Activated CD8-positive, alpha-beta memory T cell treated with anti-CD3 and anti-CD28 coated beads, Interleukin-2, amount 10 ng/mL, durations not matched to agents 7 days and 5 days (primary cell): ENCODE measurements at regions not wholly inside any gene's neighbourhood (a gene's known extent, or its start where the extent isn't known, plus 50 kb on each side); places are given as distances from the start of the nearest gene placed in this dataset.

Experiments used
- ATAC-seq: fragments of 150-1000 bp; cut with Tn5 transposase; one replicate; pipeline ENCODE4 v1.10.0; 2021; ENCODE audit warnings: moderate library complexity
- CTCF ChIA-PET: fragments of 350-600 bp; sonication (Branson Sonifier 250); formaldehyde crosslinking; loops from one replicate; lab custom pipeline; 2021; ENCODE audit warnings: antibody characterized with exemption; lab: Charles Lee
- DNase-seq: peaks from one replicate; pipeline ENCODE4 v3.0.0-alpha.2; 2020
- H3K27ac Mint-ChIP-seq: one replicate; pipeline ENCODE4 v1.8.0; 2021; ENCODE audit warnings: mild to moderate bottlenecking, mixed read lengths
- H3K27me3 Mint-ChIP-seq: one replicate; pipeline ENCODE4 v1.8.0; 2021; ENCODE audit warnings: mixed read lengths
- H3K36me3 Mint-ChIP-seq: one replicate; pipeline ENCODE4 v1.8.0; 2021; ENCODE audit warnings: mild to moderate bottlenecking, mixed read lengths
- H3K4me1 Mint-ChIP-seq: one replicate; pipeline ENCODE4 v1.8.0; 2021; ENCODE audit warnings: mixed read lengths
- H3K4me3 Mint-ChIP-seq: one replicate; pipeline ENCODE4 v1.8.0; 2021; ENCODE audit warnings: mild to moderate bottlenecking, moderate library complexity, mixed read lengths
- H3K9me3 Mint-ChIP-seq: one replicate; pipeline ENCODE4 v1.8.0; 2022; ENCODE audit warnings: low read depth, mixed read lengths

GRCh38 chr1:5812295-5812694 lies 179.9 kb downstream of the NPHP4 start:
- no peaks in the 10 kb centered on the region for H3K27me3 Mint-ChIP-seq
- CTCF ChIA-PET, result no interaction called here
- no peak for ATAC-seq

GRCh38 chr1:5811419-5811818 lies 180.8 kb downstream of the NPHP4 start:
- CTCF ChIA-PET, result no interaction called here
- H3K4me3 Mint-ChIP-seq, result no peak overlapping the region
- no peaks in the 10 kb centered on the region for H3K9me3 Mint-ChIP-seq
- no peak overlapping the region for H3K27ac Mint-ChIP-seq
- ATAC-seq (no peak), DNase-seq (no peak)
- no peaks in the 10 kb centered on the region for H3K27me3 Mint-ChIP-seq
- H3K36me3 Mint-ChIP-seq, result no peaks in the 10 kb centered on the region
- no peaks in the 10 kb centered on the region for H3K4me1 Mint-ChIP-seq

More at GRCh38 chr1:5812295-5812694, 179.9 kb downstream of the NPHP4 start:
- no peak for DNase-seq
- Mint-ChIP-seq H3K27ac (no peak overlapping the region), H3K4me1 (no peaks in the 10 kb centered on the region), H3K9me3 (no peaks in the 10 kb centered on the region), H3K4me3 (no peak overlapping the region), H3K36me3 (no peaks in the 10 kb centered on the region)

GRCh38 chr1:5810553-5811270 lies 181.5 kb downstream of the NPHP4 start:
- H3K4me1 Mint-ChIP-seq, result no peaks in the 10 kb centered on the region
- CTCF ChIA-PET, result no interaction called here
- H3K27ac Mint-ChIP-seq, result no peak overlapping the region
- H3K27me3 Mint-ChIP-seq, result no peaks in the 10 kb centered on the region
- H3K9me3 Mint-ChIP-seq, result no peaks in the 10 kb centered on the region
- no peak for ATAC-seq
- no peak overlapping the region for H3K4me3 Mint-ChIP-seq
- H3K36me3 Mint-ChIP-seq, result no peaks in the 10 kb centered on the region
- no peak for DNase-seq

- no peak overlapping the region for H3K27ac Mint-ChIP-seq
- no peaks in the 10 kb centered on the region for H3K27me3 Mint-ChIP-seq
- no peak overlapping the region for H3K4me3 Mint-ChIP-seq
- CTCF ChIA-PET, result no interaction called here
- DNase-seq (no peak), ATAC-seq (no peak)
- no peaks in the 10 kb centered on the region for H3K4me1 Mint-ChIP-seq
- H3K36me3 Mint-ChIP-seq, result no peaks in the 10 kb centered on the region
- H3K9me3 Mint-ChIP-seq, result no peaks in the 10 kb centered on the region
These were observed 182.1 kb downstream of the NPHP4 start for GRCh38 chr1:5810131-5810530.

GRCh38 chr1:5809207-5809788 lies 182.9 kb downstream of the NPHP4 start:
- DNase-seq, result no peak
- H3K27me3 Mint-ChIP-seq, result no peaks in the 10 kb centered on the region
- no peak for ATAC-seq
- H3K27ac Mint-ChIP-seq, result no peak overlapping the region
- no peaks in the 10 kb centered on the region for H3K4me1 Mint-ChIP-seq
- CTCF ChIA-PET, result no interaction called here
- H3K9me3 Mint-ChIP-seq, result no peaks in the 10 kb centered on the region
- no peak overlapping the region for H3K4me3 Mint-ChIP-seq
- H3K36me3 Mint-ChIP-seq, result no peaks in the 10 kb centered on the region

- no peaks in the 10 kb centered on the region for H3K27me3 Mint-ChIP-seq
- CTCF ChIA-PET, result no interaction called here
These were observed 188.4 kb downstream of the NPHP4 start for GRCh38 chr1:5803851-5804250.

GRCh38 chr1:5802606-5803005 lies 189.6 kb downstream of the NPHP4 start:
- Mint-ChIP-seq H3K4me3 (no peak overlapping the region), H3K9me3 (no peaks in the 10 kb centered on the region), H3K27me3 (no peaks in the 10 kb centered on the region), H3K4me1 (no peaks in the 10 kb centered on the region), H3K27ac (no peak overlapping the region), H3K36me3 (no peaks in the 10 kb centered on the region)
- CTCF ChIA-PET, result no interaction called here
- ATAC-seq (no peak), DNase-seq (no peak)

More at GRCh38 chr1:5803851-5804250, 188.4 kb downstream of the NPHP4 start:
- Mint-ChIP-seq H3K9me3 (no peaks in the 10 kb centered on the region), H3K4me3 (no peak overlapping the region), H3K27ac (no peak overlapping the region), H3K4me1 (no peaks in the 10 kb centered on the region), H3K36me3 (no peaks in the 10 kb centered on the region)
- no peak for DNase-seq
- ATAC-seq, result no peak

GRCh38 chr1:5798904-5799303 lies 193.3 kb downstream of the NPHP4 start:
- H3K27me3 Mint-ChIP-seq, result no peaks in the 10 kb centered on the region
- no peaks in the 10 kb centered on the region for H3K4me1 Mint-ChIP-seq
- H3K4me3 Mint-ChIP-seq, result no peak overlapping the region
- H3K27ac Mint-ChIP-seq, result no peak overlapping the region
- no peaks in the 10 kb centered on the region for H3K36me3 Mint-ChIP-seq
- no peak for ATAC-seq
- no peaks in the 10 kb centered on the region for H3K9me3 Mint-ChIP-seq
- CTCF ChIA-PET, result no interaction called here
- DNase-seq, result no peak

GRCh38 chr1:5798151-5798730 lies 194.0 kb downstream of the NPHP4 start:
- no peaks in the 10 kb centered on the region for H3K36me3 Mint-ChIP-seq

GRCh38 chr1:5796028-5796427 lies 196.2 kb downstream of the NPHP4 start:
- Mint-ChIP-seq H3K9me3 (no peaks in the 10 kb centered on the region), H3K4me3 (no peak overlapping the region), H3K36me3 (no peaks in the 10 kb centered on the region), H3K27ac (no peak overlapping the region), H3K4me1 (no peaks in the 10 kb centered on the region), H3K27me3 (peaks cover 2% of the 10 kb centered on the region)
- CTCF ChIA-PET, result no interaction called here
- DNase-seq (no peak), ATAC-seq (no peak)

More at GRCh38 chr1:5798151-5798730, 194.0 kb downstream of the NPHP4 start:
- Mint-ChIP-seq H3K27ac (no peak overlapping the region), H3K4me1 (no peaks in the 10 kb centered on the region), H3K9me3 (no peaks in the 10 kb centered on the region), H3K27me3 (no peaks in the 10 kb centered on the region), H3K4me3 (no peak overlapping the region)
- ATAC-seq (no peak), DNase-seq (no peak)
- CTCF ChIA-PET, result no interaction called here

- Mint-ChIP-seq H3K27ac (no peak overlapping the region), H3K27me3 (peaks cover 2% of the 10 kb centered on the region), H3K9me3 (peaks cover 3% of the 10 kb centered on the region), H3K4me1 (no peaks in the 10 kb centered on the region), H3K4me3 (no peak overlapping the region), H3K36me3 (no peaks in the 10 kb centered on the region)
- ATAC-seq (no peak), DNase-seq (no peak)
- CTCF ChIA-PET, result no interaction called here
These were observed 197.9 kb downstream of the NPHP4 start for GRCh38 chr1:5794279-5794678.

GRCh38 chr1:5793516-5793915 lies 198.7 kb downstream of the NPHP4 start:
- Mint-ChIP-seq H3K9me3 (peaks cover 3% of the 10 kb centered on the region), H3K4me3 (no peak overlapping the region), H3K36me3 (no peaks in the 10 kb centered on the region), H3K27ac (no peak overlapping the region), H3K4me1 (no peaks in the 10 kb centered on the region), H3K27me3 (peaks cover 2% of the 10 kb centered on the region)
- DNase-seq (no peak), ATAC-seq (no peak)
- CTCF ChIA-PET, result no interaction called here

GRCh38 chr1:5781079-5781478 lies 211.1 kb downstream of the NPHP4 start:
- CTCF ChIA-PET, result no interaction called here
- no peak for DNase-seq
- no peaks in the 10 kb centered on the region for H3K27me3 Mint-ChIP-seq
- no peaks in the 10 kb centered on the region for H3K36me3 Mint-ChIP-seq
- H3K27ac Mint-ChIP-seq, result no peak overlapping the region
- no peaks in the 10 kb centered on the region for H3K9me3 Mint-ChIP-seq
- no peaks in the 10 kb centered on the region for H3K4me1 Mint-ChIP-seq
- no peak for ATAC-seq
- H3K4me3 Mint-ChIP-seq, result no peak overlapping the region

GRCh38 chr1:5780324-5780716 lies 211.9 kb downstream of the NPHP4 start:
- H3K9me3 Mint-ChIP-seq, result no peaks in the 10 kb centered on the region
- DNase-seq (no peak), ATAC-seq (no peak)
- H3K4me3 Mint-ChIP-seq, result no peak overlapping the region
- H3K27ac Mint-ChIP-seq, result no peak overlapping the region
- no peaks in the 10 kb centered on the region for H3K36me3 Mint-ChIP-seq
- H3K4me1 Mint-ChIP-seq, result no peaks in the 10 kb centered on the region
- CTCF ChIA-PET, result no interaction called here
- H3K27me3 Mint-ChIP-seq, result no peaks in the 10 kb centered on the region
